ENCODE measurements at regions not wholly inside any gene's neighbourhood (a gene's known extent, or its start where the extent isn't known, plus 50 kb on each side); places are given as distances from the start of the nearest gene placed in this dataset.

GRCh38 chr13:37495046-37495445 lies 103.5 kb downstream of the POSTN start:
- WGBS (ENCODE audit: low lambda C conversion rate), result 0% methylated on average over 1 of the region's 1 CpG
- H3K27me3 ChIP-seq (ENCODE audit: control insufficient read depth in 1 of 2, insufficient read depth in 2 of 2, low read length in 2 of 2), result no peaks in the 10 kb centered on the region
- H4K20me1 ChIP-seq (ENCODE audit: insufficient read depth, low read length), result no peaks in the 10 kb centered on the region
- H3K36me3 ChIP-seq (replicated peaks in 1 of 2; ENCODE audit: control insufficient read depth in 1 of 2, insufficient read depth in 2 of 2, low read length in 2 of 2), result no peaks in the 10 kb centered on the region
- no peak for FAIRE-seq
- H2AFZ ChIP-seq (ENCODE audit: low read length), result no peak overlapping the region
- DNase-seq (ENCODE audit: low spot score), result no peak
- no peaks in the 10 kb centered on the region for H3K9me3 ChIP-seq (ENCODE audit: low read length)
- no peak overlapping the region for H3K4me2 ChIP-seq (ENCODE audit: low read depth, low read length)
- no peak overlapping the region for H3K4me3 ChIP-seq (replicated peaks in 1 of 3; ENCODE audit: insufficient read depth in 1 of 3, low read depth in 2 of 3, low read length in 3 of 3)
- no peak for ATAC-seq
- no peak overlapping the region for H3K9ac ChIP-seq (ENCODE audit: insufficient read depth, low read depth, low read length)
- H3K79me2 ChIP-seq (ENCODE audit: insufficient read depth, low read length), result no peaks in the 10 kb centered on the region
- H3K4me1 ChIP-seq (ENCODE audit: insufficient read depth, low read length), result no peaks in the 10 kb centered on the region
- H3K27ac ChIP-seq (ENCODE audit: extremely low read length, insufficient read depth, low read length), result no peak overlapping the region
- intact Hi-C loops (cut with micrococcal nuclease; ENCODE audit: unreplicated experiment), result no loop called here
- no peak for TF ChIP-seq RCOR2 (CRISPR knock-in tag; IDR thresholded peaks at IDR 0.05)
- TF ChIP-seq MED13 (CRISPR knock-in tag; IDR thresholded peaks at IDR 0.05), result no peak
- no peak for TF ChIP-seq PCBP1 (IDR thresholded peaks at IDR 0.05; ENCODE audit: borderline replicate concordance, low read depth, low read length)
- no peak for TF ChIP-seq ZNF296 (CRISPR knock-in tag; conservative IDR thresholded peaks at IDR 0.05)
- ChIA-PET CTCF (ENCODE audit: low intra/inter-chr PET ratio, low total read pairs) (no interaction called here), POLR2A (no interaction called here)
- BruUV-seq (replicated peaks), result no TSS peak
- in situ Hi-C loops (cut with HindIII; ENCODE audit: extremely low pct_ligation_motif_present, low pct_unique_long_range_greater_than_20kb), result no loop called here

- intact Hi-C loops (cut with micrococcal nuclease; ENCODE audit: unreplicated experiment), result no loop called here
- no peak for FAIRE-seq
- CTCF ChIA-PET (ENCODE audit: low intra/inter-chr PET ratio, low total read pairs), result no interaction called here
- TF ChIP-seq NFIB (CRISPR knock-in tag; IDR thresholded peaks at IDR 0.05; ENCODE audit: borderline replicate concordance) (no peak), HNRNPL (IDR thresholded peaks at IDR 0.05; ENCODE audit: low read depth, low read length) (no peak), POLR2G (IDR thresholded peaks at IDR 0.05; ENCODE audit: low read depth, low read length) (no peak), ZFP1 (CRISPR knock-in tag; IDR thresholded peaks at IDR 0.05) (no peak), RAD51 (IDR thresholded peaks at IDR 0.05; ENCODE audit: borderline replicate concordance) (no peak), AGO2 (optimal IDR thresholded peaks at IDR 0.05; ENCODE audit: low read depth, low read length) (no peak), SNAPC4 (CRISPR knock-in tag; IDR thresholded peaks at IDR 0.05) (no peak), DZIP1 (CRISPR knock-in tag; IDR thresholded peaks at IDR 0.05) (no peak)
- TF ChIP-seq, protein P1, sequence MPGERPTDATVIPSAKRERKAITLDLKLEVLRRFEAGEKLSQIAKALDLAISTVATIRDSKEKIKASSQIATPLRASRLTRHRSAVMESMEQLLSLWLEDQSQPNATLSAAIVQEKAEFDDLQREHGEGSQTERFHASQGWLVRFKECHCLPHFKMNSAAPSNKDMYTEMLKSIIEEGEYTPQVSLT (CRISPR knock-in tag; IDR thresholded peaks at IDR 0.05; ENCODE audit: borderline replicate concordance, low read depth), result no peak
These were observed 104.8 kb downstream of the POSTN start for GRCh38 chr13:37493775-37494174.

More at GRCh38 chr13:37493775-37494174, 104.8 kb downstream of the POSTN start:
- no peak overlapping the region for H3K9ac ChIP-seq (ENCODE audit: insufficient read depth, low read depth, low read length)
- H3K27me3 ChIP-seq (ENCODE audit: control insufficient read depth in 1 of 2, insufficient read depth in 2 of 2, low read length in 2 of 2), result no peaks in the 10 kb centered on the region
- H3K9me3 ChIP-seq (ENCODE audit: low read length), result no peaks in the 10 kb centered on the region
- H3K27ac ChIP-seq (ENCODE audit: extremely low read length, insufficient read depth, low read length), result no peak overlapping the region
- in situ Hi-C loops (cut with HindIII; ENCODE audit: extremely low pct_ligation_motif_present, low pct_unique_long_range_greater_than_20kb), result no loop called here
- POLR2A ChIA-PET, result no interaction called here
- DNase-seq (ENCODE audit: low spot score) (no peak), ATAC-seq (no peak)
- H3K4me3 ChIP-seq (replicated peaks in 1 of 3; ENCODE audit: insufficient read depth in 1 of 3, low read depth in 2 of 3, low read length in 3 of 3), result no peak overlapping the region
- H3K4me1 ChIP-seq (ENCODE audit: insufficient read depth, low read length), result no peaks in the 10 kb centered on the region
- 3% methylated on average over 3 of the region's 3 CpGs for WGBS (ENCODE audit: low lambda C conversion rate)
- H3K79me2 ChIP-seq (ENCODE audit: insufficient read depth, low read length), result no peaks in the 10 kb centered on the region
- H2AFZ ChIP-seq (ENCODE audit: low read length), result no peak overlapping the region
- H3K4me2 ChIP-seq (ENCODE audit: low read depth, low read length), result no peak overlapping the region
- BruUV-seq (replicated peaks), result no TSS peak
- no peaks in the 10 kb centered on the region for H4K20me1 ChIP-seq (ENCODE audit: insufficient read depth, low read length)
- no peaks in the 10 kb centered on the region for H3K36me3 ChIP-seq (replicated peaks in 1 of 2; ENCODE audit: control insufficient read depth in 1 of 2, insufficient read depth in 2 of 2, low read length in 2 of 2)

Data from HepG2 (cell line).